ENCODE measurements at regions not wholly inside any gene's neighbourhood (a gene's known extent, or its start where the extent isn't known, plus 50 kb on each side); places are given as distances from the start of the nearest gene placed in this dataset.

GRCh38 chr4:177802661-177803060 lies 360.4 kb upstream of the AGA start:
- no peak for TF ChIP-seq CTCF (IDR thresholded peaks at IDR 0.05)
- TF ChIP-seq POLR2A (IDR thresholded peaks at IDR 0.05) = no peak
